Esophagus squamous epithelium (tissue), 4 donors: ENCODE measurements at regions not wholly inside any gene's neighbourhood (a gene's known extent, or its start where the extent isn't known, plus 50 kb on each side); places are given as distances from the start of the nearest gene placed in this dataset.

ENCODE experiments used
- CTCF ChIP-seq, 6 experiments: fragments of 450-650 bp in 4 of 6; fragments of 200-600 bp in 2 of 6; sonication (generic) in 2 of 6; IDR thresholded peaks; one replicate each; pipeline ENCODE4 v1.5.1; 2016 to 2019; ENCODE audit warnings: antibody characterized with exemption in 6 of 6, mild to moderate bottlenecking in 4 of 6, moderate library complexity in 4 of 6
- POLR2A ChIP-seq, 4 donors: fragments of 450-650 bp; IDR thresholded peaks; one replicate each; pipeline ENCODE4 v1.6.1; 2017; ENCODE audit warnings: antibody characterized with exemption in 4 of 4, mild to moderate bottlenecking in 4 of 4, moderate library complexity in 3 of 4

- no peak for TF ChIP-seq POLR2A (IDR thresholded peaks at IDR 0.05)
- TF ChIP-seq CTCF (IDR thresholded peaks at IDR 0.05): no peak
Observed at GRCh38 chr15:26382444-26383072, 390.3 kb downstream of the GABRB3 start.
